Cardiac septum (tissue), 1 donor: ENCODE measurements at regions not wholly inside any gene's neighbourhood (a gene's known extent, or its start where the extent isn't known, plus 50 kb on each side); places are given as distances from the start of the nearest gene placed in this dataset.

Source experiments
- DNase-seq: peaks from one replicate; pipeline ENCODE4 v3.0.0-alpha.2; 2020; ENCODE audit warnings: low spot score
- intact Hi-C: fragments of 100-400 bp; cut with DNase I; formaldehyde crosslinking; loops from one replicate; pipeline ENCODE4 v1.14.0; 2022
- donor health status: DM: no; HTN: no; CAD: no.

- peak; percentile 71 for DNase-seq
- intact Hi-C loops: no loop called here
Measured at GRCh38 chr2:57869758-57870344, 176.8 kb upstream of the VRK2 start.

- intact Hi-C loops: no loop called here
- no peak for DNase-seq
Measured at GRCh38 chr2:57876313-57876712, 170.3 kb upstream of the VRK2 start.

DNA sequence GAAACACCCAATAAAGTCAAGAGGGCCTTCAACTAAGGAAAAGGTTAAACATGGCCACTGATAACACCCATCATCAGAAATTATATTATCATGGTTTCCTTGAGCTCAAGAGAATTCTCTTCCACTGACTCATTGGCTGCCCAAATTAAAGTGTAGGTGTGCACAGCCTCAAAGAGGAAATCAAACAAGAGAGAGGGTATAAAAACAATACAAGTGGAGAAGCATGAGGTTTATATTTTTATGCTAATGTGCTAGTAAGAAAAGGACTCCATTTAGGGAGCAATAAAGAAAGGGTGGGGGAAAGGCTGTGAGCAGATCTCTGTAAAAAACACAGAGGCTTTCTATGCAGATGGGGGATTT lies 168.8 kb upstream of the VRK2 start:
- no peak for DNase-seq
- intact Hi-C loops: no loop called here

- intact Hi-C loops: no loop called here
- no peak for DNase-seq
Measured at GRCh38 chr2:57878171-57878865, 168.3 kb upstream of the VRK2 start.

GRCh38 chr2:57878866-57879210 lies 167.8 kb upstream of the VRK2 start:
- intact Hi-C loops: no loop called here
- no peak for DNase-seq

GRCh38 chr2:57880446-57880845 lies 166.2 kb upstream of the VRK2 start:
- intact Hi-C loops: no loop called here
- DNase-seq: no peak

DNA sequence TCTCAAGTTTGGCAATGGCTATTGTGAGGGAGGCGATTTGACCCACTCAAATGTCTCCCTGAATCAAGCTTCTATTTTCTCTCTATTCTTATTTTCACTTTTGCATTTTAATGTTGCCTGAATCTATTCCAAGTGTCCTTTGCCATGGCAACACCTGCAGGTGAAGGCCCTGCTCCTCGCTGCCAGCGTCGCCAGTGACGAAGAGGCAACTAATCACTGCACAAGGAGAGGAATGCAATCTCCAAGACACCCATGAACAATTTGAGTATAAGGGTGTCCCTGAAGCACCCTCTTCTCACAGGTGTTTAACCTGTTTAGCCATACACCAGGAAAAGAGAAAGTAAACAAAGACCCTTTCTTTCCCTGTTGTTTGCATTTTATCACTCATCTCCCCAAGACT lies 165.6 kb upstream of the VRK2 start:
- DNase-seq: no peak

DNA sequence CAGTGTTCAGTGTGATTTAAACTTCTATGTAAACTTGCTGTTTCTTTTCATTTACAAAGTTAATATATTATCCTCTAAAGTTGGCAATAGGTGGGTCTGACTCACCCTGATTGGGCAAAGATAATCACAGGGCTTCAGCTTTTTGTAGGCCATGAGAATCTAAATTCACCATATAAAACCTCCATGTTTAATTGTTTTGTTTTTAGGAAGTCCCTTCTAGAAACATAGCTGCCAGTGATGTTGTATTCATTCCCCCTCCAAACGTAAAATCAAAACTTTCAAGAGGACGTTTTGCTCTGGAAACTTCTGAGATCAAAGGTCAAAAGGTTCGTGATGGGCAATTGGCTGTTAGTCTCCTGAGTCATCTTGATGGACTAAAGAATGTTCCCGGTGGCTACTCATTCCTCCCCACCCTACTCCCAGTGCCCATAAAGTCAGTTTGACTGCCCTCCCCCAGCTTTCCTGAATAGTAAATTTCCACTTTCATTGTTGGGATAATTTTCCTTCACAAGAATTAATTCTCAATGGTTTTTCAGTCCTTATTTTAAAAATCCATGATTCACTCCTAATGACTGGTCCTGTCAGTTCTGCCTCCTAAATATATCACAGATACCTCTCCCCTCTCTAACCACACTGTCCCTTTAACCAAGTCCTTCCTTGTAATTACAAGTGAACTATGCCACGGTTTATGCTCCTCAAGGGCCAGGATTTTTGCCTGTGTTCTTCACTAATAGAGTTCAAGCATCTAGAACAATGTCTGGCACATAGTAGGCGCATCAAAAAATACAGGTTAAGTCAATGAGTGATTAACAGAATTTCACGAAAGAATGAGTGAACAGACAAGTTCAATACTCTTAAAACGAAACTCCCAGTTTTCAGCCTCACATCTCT lies 164.4 kb upstream of the VRK2 start:
- DNase-seq: no peak
- intact Hi-C loops: no loop called here

More for the DNA sequence above, 165.6 kb upstream of the VRK2 start:
- intact Hi-C loops: no loop called here

- no peak for DNase-seq
Measured at GRCh38 chr2:57882895-57883515, 163.6 kb upstream of the VRK2 start.

DNA sequence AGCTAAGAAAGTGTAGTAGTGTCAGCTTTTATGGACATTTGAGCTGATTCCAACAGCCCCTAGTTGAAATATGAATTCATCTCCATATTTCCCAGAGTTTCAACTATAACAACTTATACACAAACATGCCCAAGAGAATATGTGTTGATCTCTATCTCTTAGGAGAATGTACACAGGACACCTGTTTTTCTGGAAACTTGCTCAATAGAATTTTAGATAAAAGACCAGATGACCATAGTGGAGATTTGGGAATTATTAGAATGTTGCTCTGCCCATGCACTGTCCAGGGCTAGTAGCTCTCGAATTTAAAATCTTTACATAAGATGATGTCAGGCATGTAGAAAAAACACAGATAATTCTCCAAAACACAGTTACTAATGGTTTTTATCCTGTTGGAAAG lies 162.3 kb upstream of the VRK2 start:
- intact Hi-C loops: no loop called here
- no peak for DNase-seq

More at GRCh38 chr2:57882895-57883515, 163.6 kb upstream of the VRK2 start:
- intact Hi-C loops: no loop called here

GRCh38 chr2:57885742-57886141 lies 160.9 kb upstream of the VRK2 start:
- intact Hi-C loops: no loop called here
- DNase-seq: no peak

DNA sequence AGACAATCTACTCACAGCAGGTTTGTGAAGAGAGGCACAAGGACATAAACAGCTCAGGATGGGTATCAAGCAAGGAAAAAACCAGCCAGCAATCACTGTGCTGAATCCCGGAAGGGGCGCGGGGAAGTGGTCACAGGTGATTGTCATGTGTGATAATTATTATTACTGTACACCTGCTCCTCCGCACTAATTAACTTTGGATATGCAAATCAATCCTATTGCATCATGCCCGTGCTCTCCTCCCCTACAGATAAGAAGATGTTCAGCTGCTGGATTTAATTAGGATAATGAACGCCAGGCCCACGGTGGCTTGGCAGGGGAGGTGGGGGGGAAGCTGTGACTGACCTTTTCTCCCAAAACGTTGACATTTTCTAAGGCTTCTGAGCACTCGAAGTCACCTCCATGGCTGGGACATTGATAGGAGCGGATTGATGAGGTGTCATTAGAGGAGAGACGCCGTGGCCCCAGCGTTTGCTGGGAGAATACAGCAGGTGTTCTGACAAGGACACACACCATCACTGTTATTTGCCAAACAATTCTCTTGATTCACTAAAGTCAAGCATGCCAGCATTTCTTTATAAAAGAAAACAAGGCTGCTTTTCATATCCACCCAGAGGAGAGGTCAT lies 160.3 kb upstream of the VRK2 start:
- intact Hi-C loops: no loop called here
- no peak for DNase-seq

DNA sequence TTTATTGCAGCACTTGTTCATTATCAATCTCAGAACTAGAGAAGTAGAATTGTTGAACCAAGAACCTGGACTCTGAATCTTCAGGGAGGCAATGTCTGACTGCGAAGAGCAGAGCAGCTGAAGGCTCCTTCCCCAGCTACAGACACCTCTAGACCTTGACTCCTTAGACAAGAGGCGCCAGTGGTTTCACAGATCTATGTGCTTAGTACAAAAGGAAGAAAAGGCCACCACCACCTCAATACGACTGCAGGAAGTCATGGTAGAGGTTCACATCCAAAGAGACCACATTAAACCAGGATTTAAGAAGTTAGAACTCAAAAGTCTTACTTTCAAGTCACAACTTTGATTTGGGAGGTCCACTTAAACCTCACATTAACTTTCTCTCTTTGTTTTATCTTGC lies 158.1 kb upstream of the VRK2 start:
- no peak for DNase-seq
- intact Hi-C loops: no loop called here

DNA sequence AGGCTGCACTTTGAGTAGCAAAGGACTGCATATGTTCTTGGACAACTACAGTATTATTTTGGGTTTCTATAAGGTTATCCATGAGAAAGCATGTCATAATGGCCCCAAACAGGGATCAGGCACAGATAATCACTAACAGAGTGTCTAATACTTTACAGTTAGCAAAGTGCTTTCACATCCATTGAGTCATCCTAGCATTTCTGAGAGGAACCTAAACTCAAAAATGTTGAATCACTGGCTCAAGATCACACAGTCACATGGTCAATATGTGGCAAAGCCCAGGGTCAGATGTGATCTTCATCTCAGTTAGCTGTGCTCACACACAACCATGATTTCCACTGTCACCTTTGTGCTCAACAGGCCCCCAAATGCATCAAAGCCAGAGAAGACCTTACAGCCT lies 156.1 kb upstream of the VRK2 start:
- no peak for DNase-seq
- intact Hi-C loops: no loop called here

DNA sequence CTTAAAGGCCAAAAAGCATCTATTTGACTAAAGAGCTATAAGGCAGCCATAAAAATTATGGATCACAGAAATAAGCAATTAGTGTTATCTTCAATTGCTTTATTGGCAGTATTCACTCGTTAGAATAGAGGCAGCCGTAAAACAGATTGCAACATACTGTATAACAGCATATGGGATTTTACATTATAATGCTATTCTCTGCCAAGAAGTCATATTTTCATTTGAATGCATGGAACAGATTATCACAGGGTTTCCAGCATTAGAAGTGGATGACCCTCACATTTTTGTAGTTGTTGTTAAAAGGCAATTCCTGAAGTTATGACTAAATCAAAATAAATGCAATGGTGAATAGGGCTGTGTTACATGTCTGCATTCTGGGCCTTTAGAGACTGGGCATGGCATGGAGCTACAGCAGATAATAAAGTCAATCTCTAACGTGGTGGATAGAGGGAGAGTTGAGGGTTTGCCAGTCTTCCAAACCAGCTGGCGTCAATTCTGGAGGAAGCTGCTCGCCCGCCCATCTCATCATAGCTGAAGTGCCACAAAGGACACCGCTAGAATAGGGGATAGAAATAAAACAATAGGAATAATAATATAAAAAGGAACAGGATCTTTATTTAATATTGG lies 155.4 kb upstream of the VRK2 start:
- intact Hi-C loops: no loop called here

DNA sequence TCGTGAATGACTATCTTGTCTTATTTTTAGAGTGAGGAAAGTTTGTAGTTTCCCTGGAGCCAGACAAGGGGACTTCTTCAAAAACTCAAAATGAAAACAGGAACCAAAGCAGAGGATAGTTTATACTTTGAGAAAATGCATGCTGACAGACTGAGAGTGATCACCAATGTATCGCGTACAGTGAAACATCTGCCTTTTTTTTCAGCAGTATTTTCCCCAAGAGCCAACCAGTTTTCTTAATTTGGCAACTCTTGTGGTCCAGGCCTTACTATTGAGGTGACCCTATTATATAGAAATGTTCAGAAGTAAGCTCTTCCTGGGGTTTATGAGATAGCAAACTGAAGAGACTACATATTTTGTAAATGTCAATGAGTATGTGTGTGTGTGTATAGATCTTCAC lies 153.7 kb upstream of the VRK2 start:
- intact Hi-C loops: no loop called here
- no peak for DNase-seq

More for the DNA sequence above, 155.4 kb upstream of the VRK2 start:
- no peak for DNase-seq

GRCh38 chr2:57893347-57893746 lies 153.3 kb upstream of the VRK2 start:
- DNase-seq: no peak
- intact Hi-C loops: no loop called here

- intact Hi-C loops: no loop called here
- no peak for DNase-seq
Measured at GRCh38 chr2:57893786-57894185, 152.8 kb upstream of the VRK2 start.

GRCh38 chr2:57894381-57894780 lies 152.2 kb upstream of the VRK2 start:
- intact Hi-C loops: no loop called here

GRCh38 chr2:57897920-57898319 lies 148.7 kb upstream of the VRK2 start:
- intact Hi-C loops: no loop called here
- no peak for DNase-seq

More at GRCh38 chr2:57894381-57894780, 152.2 kb upstream of the VRK2 start:
- no peak for DNase-seq
